HCT116 (cell line): ENCODE measurements at regions not wholly inside any gene's neighbourhood (a gene's known extent, or its start where the extent isn't known, plus 50 kb on each side); places are given as distances from the start of the nearest gene placed in this dataset.

Source experiments
- ATAC-seq: fragments of 200-7000 bp; cut with Tn5 transposase; 2 replicates; pipeline ENCODE4 v1.9.1; 2020; ENCODE audit warnings: mild to moderate bottlenecking, moderate library complexity
- BruUV-seq: library from RNA; stranded (reverse); fragments of 400-500 nt; replicated peaks from 2 replicates; lab custom pipeline; 2021; lab: Mats Ljungman, UMichigan
- CTCF ChIA-PET: fragments of 300-600 bp; sonication (Branson Sonifier 250); formaldehyde crosslinking; loops from one replicate; lab custom pipeline; 2021; ENCODE audit warnings: antibody characterized with exemption; lab: Charles Lee
- POLR2A ChIA-PET: fragments of 300-600, 350-600 bp; sonication (Branson Sonifier 250); formaldehyde crosslinking; loops from one replicate; lab custom pipeline; 2021; ENCODE audit warnings: antibody characterized with exemption; lab: Charles Lee
- RAD21 ChIA-PET, 2 experiments: fragments of 300-600 bp; sonication (Branson Sonifier 250); formaldehyde crosslinking; loops; one replicate each; lab custom pipeline; 2023; ENCODE audit warnings: low total read pairs in 2 of 2; ENCODE audit not compliant: uncharacterized antibody in 2 of 2, unreplicated experiment in 2 of 2, low non-redundant PET in 1 of 2; lab: Charles Lee
- DNase-seq: peaks from one replicate; pipeline ENCODE4 v3.0.0-alpha.2; 2010; ENCODE audit warnings: low read depth, low spot score
- H2AFZ ChIP-seq: fragments of 200-600 bp; shearing (Covaris generic), sonication (generic); 2 replicates; pipeline ENCODE4 v1.6.1; 2017; ENCODE audit warnings: low read depth, mixed run types, mixed read lengths, antibody characterized with exemption, low read length; ENCODE audit not compliant: poor library complexity, severe bottlenecking
- H3K27ac ChIP-seq: 2 replicates; pipeline ENCODE4 v1.5.1; 2012; ENCODE audit warnings: low read depth, low read length
- H3K27me3 ChIP-seq: fragments of 200-600 bp; sonication (generic); 2 replicates; pipeline ENCODE4 v1.6.1; 2016; ENCODE audit warnings: mixed run types, low read length, mixed read lengths; ENCODE audit not compliant: insufficient read depth
- H3K36me3 ChIP-seq, 2 experiments: fragments of 200-500 bp in 1 of 2; fragments of 200-600 bp in 1 of 2; sonication (Bioruptor generic) in 1 of 2; sonication (generic) in 1 of 2; 2 replicates each; pipeline versions ENCODE4 v1.5.1 to v1.6.1; 2014 to 2016; ENCODE audit warnings: low read length in 2 of 2, inconsistent platforms in 1 of 2, mixed read lengths in 1 of 2, mixed run types in 1 of 2; ENCODE audit not compliant: insufficient read depth in 2 of 2, control insufficient read depth in 1 of 2
- H3K4me1 ChIP-seq, 2 experiments: fragments of 200-600 bp in 1 of 2; sonication (generic) in 1 of 2; 2 replicates each; pipeline versions ENCODE4 v1.5.1 to v1.6.1; 2012 to 2017; ENCODE audit warnings: low read length in 2 of 2, inconsistent platforms in 1 of 2, mild to moderate bottlenecking in 1 of 2, mixed read lengths in 1 of 2, mixed run types in 1 of 2, moderate library complexity in 1 of 2; ENCODE audit not compliant: insufficient read depth in 2 of 2, control insufficient read depth in 1 of 2
- H3K4me2 ChIP-seq: fragments of 200-600 bp; sonication (generic); 2 replicates; pipeline ENCODE4 v1.6.1; 2017; ENCODE audit warnings: mixed run types, low read length, mixed read lengths
- H3K4me3 ChIP-seq, 2 experiments: fragments of 200-600 bp in 1 of 2; sonication (generic) in 1 of 2; replicated peaks in 1 of 2; 2 replicates each; pipeline ENCODE4 v1.5.1; 2011 to 2016; ENCODE audit warnings: low read length in 2 of 2, control low read depth in 1 of 2, low read depth in 1 of 2, mild to moderate bottlenecking in 1 of 2, mixed read lengths in 1 of 2, mixed run types in 1 of 2
- H3K79me2 ChIP-seq: fragments of 200-600 bp; sonication (generic); 2 replicates; pipeline ENCODE4 v1.6.1; 2017; ENCODE audit warnings: mild to moderate bottlenecking, mixed run types, low read length, moderate library complexity, mixed read lengths; ENCODE audit not compliant: insufficient read depth
- H3K9ac ChIP-seq: fragments of 200-600 bp; sonication (generic); 2 replicates; pipeline ENCODE4 v1.6.1; 2016; ENCODE audit warnings: low read length, mixed read lengths
- H3K9me2 ChIP-seq: fragments of 200-600 bp; sonication (generic), shearing (Covaris generic); 2 replicates; pipeline ENCODE4 v1.6.1; 2017; ENCODE audit warnings: mixed run types, mild to moderate bottlenecking, moderate library complexity; ENCODE audit not compliant: insufficient read depth
- H3K9me3 ChIP-seq, 2 experiments: fragments of 200-500 bp in 1 of 2; fragments of 200-600 bp in 1 of 2; sonication (Bioruptor generic) in 1 of 2; sonication (generic) in 1 of 2; 2 replicates each; pipeline ENCODE4 v1.6.1; 2014 to 2017; ENCODE audit warnings: low read length in 2 of 2, mixed read lengths in 2 of 2, inconsistent platforms in 1 of 2, low read depth in 1 of 2, mild to moderate bottlenecking in 1 of 2, mixed run types in 1 of 2, moderate library complexity in 1 of 2; ENCODE audit not compliant: control insufficient read depth in 1 of 2, insufficient read depth in 1 of 2
- H4K20me1 ChIP-seq: fragments of 200-600 bp; sonication (generic), shearing (Covaris generic); 2 replicates; pipeline ENCODE4 v1.6.1; 2017; ENCODE audit warnings: mixed run types, mild to moderate bottlenecking, moderate library complexity; ENCODE audit not compliant: insufficient read depth
- ATF3 ChIP-seq: IDR thresholded peaks from 2 replicates; pipeline ENCODE4 v1.6.1; 2012
- CBX3 ChIP-seq: IDR thresholded peaks from 2 replicates; pipeline ENCODE4 v1.6.1; 2012; ENCODE audit warnings: low read depth
- CEBPB ChIP-seq: IDR thresholded peaks from 2 replicates; pipeline ENCODE4 v1.6.1; 2012; ENCODE audit warnings: low read depth
- CTCF ChIP-seq, 3 experiments: fragments of 200-600 bp in 1 of 3; sonication (generic) in 1 of 3; IDR thresholded peaks in 2 of 3; conservative IDR thresholded peaks in 1 of 3; 2 replicates each; pipeline ENCODE4 v1.5.1; 2012 to 2017; ENCODE audit warnings: low read depth in 2 of 3, low read length in 2 of 3, antibody characterized with exemption in 1 of 3, borderline replicate concordance in 1 of 3, control low read depth in 1 of 3, mild to moderate bottlenecking in 1 of 3, mixed read lengths in 1 of 3, mixed run types in 1 of 3, moderate library complexity in 1 of 3; ENCODE audit not compliant: insufficient read depth in 1 of 3
- EGR1 ChIP-seq: IDR thresholded peaks from 2 replicates; pipeline ENCODE4 v1.6.1; 2012; ENCODE audit warnings: low read depth
- EZH2 ChIP-seq: fragments of 200-600 bp; sonication (generic); IDR thresholded peaks from 2 replicates; pipeline ENCODE4 v1.6.1; 2017; ENCODE audit warnings: antibody characterized with exemption, mixed run types
- EZH2phosphoT487 ChIP-seq: fragments of 200-600 bp; IDR thresholded peaks from 2 replicates; pipeline ENCODE4 v1.6.1; 2018; ENCODE audit warnings: antibody characterized with exemption, borderline replicate concordance
- FOSL1 ChIP-seq: IDR thresholded peaks from 2 replicates; pipeline ENCODE4 v1.6.1; 2012; ENCODE audit warnings: low read depth
- JUND ChIP-seq: IDR thresholded peaks from 2 replicates; pipeline ENCODE4 v1.6.1; 2012
- MAX ChIP-seq: IDR thresholded peaks from 2 replicates; pipeline ENCODE4 v1.6.1; 2012
- POLR2AphosphoS5 ChIP-seq: IDR thresholded peaks from 2 replicates; pipeline ENCODE4 v1.6.1; 2011; ENCODE audit warnings: mild to moderate bottlenecking, low read depth, low read length, moderate library complexity
- RAD21 ChIP-seq: IDR thresholded peaks from 2 replicates; pipeline ENCODE4 v1.6.1; 2012; ENCODE audit warnings: low read depth, mild to moderate bottlenecking
- SIN3A ChIP-seq: IDR thresholded peaks from 2 replicates; pipeline ENCODE4 v1.6.1; 2012; ENCODE audit warnings: low read depth
- SP1 ChIP-seq: IDR thresholded peaks from 2 replicates; pipeline ENCODE4 v1.6.1; 2012; ENCODE audit warnings: low read depth
- SRF ChIP-seq: IDR thresholded peaks from 2 replicates; pipeline ENCODE4 v1.6.1; 2012; ENCODE audit warnings: low read depth
- TCF7L2 ChIP-seq: IDR thresholded peaks from 2 replicates; pipeline ENCODE4 v1.7.0; 2011; ENCODE audit warnings: borderline replicate concordance, inconsistent platforms; ENCODE audit not compliant: insufficient read depth, insufficient read length; ENCODE audit errors: extremely low read depth
- YY1 ChIP-seq: IDR thresholded peaks from 2 replicates; pipeline ENCODE4 v1.6.1; 2011; ENCODE audit warnings: low read length, low read depth, moderate library complexity, mild to moderate bottlenecking; ENCODE audit not compliant: insufficient replicate concordance; ENCODE audit errors: extremely low read depth
- ZFX ChIP-seq: fragments of 450-650 bp; IDR thresholded peaks from 2 replicates; pipeline ENCODE4 v1.6.1; 2017
- ZNF274 ChIP-seq: fragments of 200-500 bp; sonication (Bioruptor generic); IDR thresholded peaks from 2 replicates; pipeline ENCODE4 v1.6.1; 2014; ENCODE audit warnings: mild to moderate bottlenecking, low read depth, low read length, inconsistent platforms
- intact Hi-C: fragments of 100-400 bp; cut with micrococcal nuclease; formaldehyde crosslinking; loops from 2 replicates; pipeline ENCODE4 v1.10.0; 2022
- TF ChIP-seq, protein P1 (sequence below): IDR thresholded peaks from 2 replicates; pipeline ENCODE4 v1.6.1; 2011; ENCODE audit warnings: mild to moderate bottlenecking, low read length, moderate library complexity; ENCODE audit not compliant: insufficient replicate concordance; ENCODE audit errors: extremely low read depth

DNA sequence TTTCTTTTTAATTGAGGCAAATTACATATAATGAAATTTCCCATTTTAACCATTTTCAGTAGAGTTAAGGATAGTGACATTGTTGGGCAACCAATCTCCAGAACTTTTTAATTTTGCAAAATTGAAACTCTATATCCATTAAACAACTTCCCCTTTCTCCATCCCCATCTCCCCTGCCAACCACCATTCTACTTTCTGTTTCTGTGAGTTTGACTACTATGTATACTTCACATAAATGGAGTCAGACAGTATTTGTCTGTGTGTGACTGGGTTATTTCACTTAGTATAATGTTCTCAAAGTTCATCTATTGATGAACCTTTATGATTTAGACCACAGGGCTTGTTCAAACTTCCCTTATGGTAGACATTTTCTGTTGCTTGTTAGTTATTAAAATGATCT lies 364.5 kb upstream of the MAD2L1 start (continued):
- no peak for TF ChIP-seq CTCF (IDR thresholded peaks at IDR 0.05 in 2 of 3, conservative IDR thresholded peaks at IDR 0.05 in 1 of 3; ENCODE audit: borderline replicate concordance in 1 of 3, insufficient read depth in 1 of 3, low read depth in 2 of 3, low read length in 2 of 3)
- no peak for TF ChIP-seq ZNF274
- no peak for TF ChIP-seq EZH2
- no peak for TF ChIP-seq CBX3
- TF ChIP-seq EZH2phosphoT487, result no peak
- TF ChIP-seq, all 23 proteins: peak for 0

GRCh38 chr4:120418146-120418545 lies 351.5 kb upstream of the MAD2L1 start:
- no peak overlapping the region for H2AFZ ChIP-seq
- CTCF ChIA-PET, result no interaction called here
- no peak overlapping the region for H3K27ac ChIP-seq
- H3K79me2 ChIP-seq, result no peaks in the 10 kb centered on the region
- H3K4me1 ChIP-seq, result no peaks in the 10 kb centered on the region
- H3K9me2 ChIP-seq, result no peaks in the 10 kb centered on the region
- H3K9me3 ChIP-seq, result no peaks in the 10 kb centered on the region
- DNase-seq (no peak), ATAC-seq (no peak)
- TF ChIP-seq JUND, result no peak
- TF ChIP-seq FOSL1, result no peak
- no peak for TF ChIP-seq EZH2
- TF ChIP-seq SIN3A, result no peak
- no peak for TF ChIP-seq SRF
- TF ChIP-seq EZH2phosphoT487, result no peak
- TF ChIP-seq POLR2AphosphoS5, result no peak
- TF ChIP-seq, protein P1, sequence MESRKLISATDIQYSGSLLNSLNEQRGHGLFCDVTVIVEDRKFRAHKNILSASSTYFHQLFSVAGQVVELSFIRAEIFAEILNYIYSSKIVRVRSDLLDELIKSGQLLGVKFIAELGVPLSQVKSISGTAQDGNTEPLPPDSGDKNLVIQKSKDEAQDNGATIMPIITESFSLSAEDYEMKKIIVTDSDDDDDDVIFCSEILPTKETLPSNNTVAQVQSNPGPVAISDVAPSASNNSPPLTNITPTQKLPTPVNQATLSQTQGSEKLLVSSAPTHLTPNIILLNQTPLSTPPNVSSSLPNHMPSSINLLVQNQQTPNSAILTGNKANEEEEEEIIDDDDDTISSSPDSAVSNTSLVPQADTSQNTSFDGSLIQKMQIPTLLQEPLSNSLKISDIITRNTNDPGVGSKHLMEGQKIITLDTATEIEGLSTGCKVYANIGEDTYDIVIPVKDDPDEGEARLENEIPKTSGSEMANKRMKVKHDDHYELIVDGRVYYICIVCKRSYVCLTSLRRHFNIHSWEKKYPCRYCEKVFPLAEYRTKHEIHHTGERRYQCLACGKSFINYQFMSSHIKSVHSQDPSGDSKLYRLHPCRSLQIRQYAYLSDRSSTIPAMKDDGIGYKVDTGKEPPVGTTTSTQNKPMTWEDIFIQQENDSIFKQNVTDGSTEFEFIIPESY, result no peak
- TF ChIP-seq CEBPB, result no peak
- TF ChIP-seq YY1, result no peak
- no peak for TF ChIP-seq TCF7L2
- TF ChIP-seq EGR1, result no peak
- no peak for TF ChIP-seq ATF3
- TF ChIP-seq SP1, result no peak
- no peak for TF ChIP-seq ZFX
- no peak for TF ChIP-seq MAX
- TF ChIP-seq RAD21, result no peak
- POLR2A ChIA-PET, result no interaction called here
- H3K36me3 ChIP-seq, result no peaks in the 10 kb centered on the region
- H4K20me1 ChIP-seq, result no peaks in the 10 kb centered on the region
- BruUV-seq, result no TSS peak
- no peak overlapping the region for H3K9ac ChIP-seq
- H3K4me3 ChIP-seq, result no peak overlapping the region
- H3K27me3 ChIP-seq, result no peaks in the 10 kb centered on the region
- RAD21 ChIA-PET, result no interaction called here
- H3K4me2 ChIP-seq, result no peak overlapping the region
- intact Hi-C loops, result no loop called here
